Liver (tissue), 8 donors: ENCODE measurements at regions not wholly inside any gene's neighbourhood (a gene's known extent, or its start where the extent isn't known, plus 50 kb on each side); places are given as distances from the start of the nearest gene placed in this dataset.

ENCODE experiments used
- DNase-seq: peaks from one replicate; pipeline ENCODE4 v3.0.0-alpha.2; 2017; ENCODE audit warnings: low spot score
- H3K27ac ChIP-seq, 2 donors: one replicate each; pipeline ENCODE4 v1.7.0; 2013; ENCODE audit warnings: inconsistent platforms in 2 of 2, low read length in 2 of 2, control low read depth in 1 of 2, low read depth in 1 of 2, mild to moderate bottlenecking in 1 of 2
- H3K27me3 ChIP-seq, 4 donors: one replicate each; pipeline versions ENCODE4 v1.6.1 to v1.7.0; 2013; ENCODE audit warnings: low read length in 3 of 4, inconsistent platforms in 1 of 4, mild to moderate bottlenecking in 1 of 4, moderate library complexity in 1 of 4; ENCODE audit not compliant: control insufficient read depth in 4 of 4, insufficient read depth in 4 of 4
- H3K36me3 ChIP-seq, 4 donors: one replicate each; pipeline versions ENCODE4 v1.6.1 to v1.7.0; 2013; ENCODE audit warnings: low read length in 3 of 4, mild to moderate bottlenecking in 3 of 4, low read depth in 1 of 4, moderate library complexity in 1 of 4; ENCODE audit not compliant: control insufficient read depth in 4 of 4, insufficient read depth in 3 of 4
- H3K4me1 ChIP-seq, 4 donors: one replicate each; pipeline versions ENCODE4 v1.6.1 to v1.7.0; 2013; ENCODE audit warnings: low read length in 3 of 4, mild to moderate bottlenecking in 3 of 4, moderate library complexity in 1 of 4; ENCODE audit not compliant: control insufficient read depth in 4 of 4, insufficient read depth in 4 of 4
- H3K4me3 ChIP-seq, 3 donors: one replicate each; pipeline versions ENCODE4 v1.6.1 to v1.7.0; 2013; ENCODE audit warnings: low read length in 3 of 3, control low read depth in 1 of 3, low read depth in 1 of 3, mild to moderate bottlenecking in 1 of 3
- H3K9ac ChIP-seq, 2 donors: one replicate each; pipeline ENCODE4 v1.7.0; 2013; ENCODE audit warnings: low read length in 2 of 2, mild to moderate bottlenecking in 2 of 2, moderate library complexity in 2 of 2, control low read depth in 1 of 2, low read depth in 1 of 2
- H3K9me3 ChIP-seq, 4 donors: one replicate each; pipeline versions ENCODE4 v1.6.1 to v1.7.0; 2013; ENCODE audit warnings: low read length in 3 of 4; ENCODE audit not compliant: control insufficient read depth in 4 of 4
- CTCF ChIP-seq: fragments of 150-350 bp; IDR thresholded peaks from 2 replicates; pipeline ENCODE4 v1.5.1; 2017; ENCODE audit warnings: improper control_type of control experiment, low read depth, low read length; ENCODE audit not compliant: missing input control
- EGR1 ChIP-seq, 2 donors: IDR thresholded peaks; 2 replicates each; pipeline ENCODE4 v1.6.1; 2016 to 2018; ENCODE audit warnings: antibody characterized with exemption in 2 of 2, low read depth in 2 of 2
- FOXA1 ChIP-seq: IDR thresholded peaks from 2 replicates; pipeline ENCODE4 v1.6.1; 2016; ENCODE audit warnings: antibody characterized with exemption
- FOXA2 ChIP-seq: IDR thresholded peaks from 2 replicates; pipeline ENCODE4 v1.6.1; 2016; ENCODE audit warnings: antibody characterized with exemption
- GABPA ChIP-seq, 2 donors: IDR thresholded peaks in 1 of 2; conservative IDR thresholded peaks in 1 of 2; 2 replicates each; pipeline ENCODE4 v1.6.1; 2016; ENCODE audit warnings: antibody characterized with exemption in 2 of 2, mild to moderate bottlenecking in 1 of 2, moderate library complexity in 1 of 2
- HNF4A ChIP-seq, 2 donors: conservative IDR thresholded peaks; 2 replicates each; pipeline ENCODE4 v1.6.1; 2016; ENCODE audit warnings: antibody characterized with exemption in 2 of 2, mild to moderate bottlenecking in 2 of 2
- HNF4G ChIP-seq: IDR thresholded peaks from 2 replicates; pipeline ENCODE4 v1.6.1; 2016; ENCODE audit warnings: antibody characterized with exemption
- JUND ChIP-seq, 2 donors: IDR thresholded peaks; 2 replicates each; pipeline ENCODE4 v1.6.1; 2016; ENCODE audit warnings: antibody characterized with exemption in 2 of 2
- MAX ChIP-seq: IDR thresholded peaks from 2 replicates; pipeline ENCODE4 v1.6.1; 2016; ENCODE audit warnings: antibody characterized with exemption
- NR2F2 ChIP-seq: IDR thresholded peaks from 2 replicates; pipeline ENCODE4 v1.6.1; 2016; ENCODE audit warnings: antibody characterized with exemption
- RAD21 ChIP-seq, 2 donors: IDR thresholded peaks; 2 replicates each; pipeline ENCODE4 v1.6.1; 2016; ENCODE audit warnings: antibody characterized with exemption in 2 of 2, mild to moderate bottlenecking in 2 of 2
- REST ChIP-seq: IDR thresholded peaks from 2 replicates; pipeline ENCODE4 v1.6.1; 2016; ENCODE audit warnings: antibody characterized with exemption, mild to moderate bottlenecking
- RXRA ChIP-seq, 2 donors: IDR thresholded peaks; 2 replicates each; pipeline ENCODE4 v1.6.1; 2017 to 2018; ENCODE audit warnings: antibody characterized with exemption in 2 of 2, mild to moderate bottlenecking in 1 of 2
- SP1 ChIP-seq: IDR thresholded peaks from 2 replicates; pipeline ENCODE4 v1.6.1; 2018; ENCODE audit warnings: antibody characterized with exemption, mild to moderate bottlenecking
- TAF1 ChIP-seq: conservative IDR thresholded peaks from 2 replicates; pipeline ENCODE4 v1.6.1; 2016; ENCODE audit warnings: antibody characterized with exemption, mild to moderate bottlenecking
- YY1 ChIP-seq: IDR thresholded peaks from 2 replicates; pipeline ENCODE4 v1.6.1; 2016; ENCODE audit warnings: antibody characterized with exemption, mild to moderate bottlenecking
- WGBS: extraction: QIAGEN DNeasy Blood & Tissue Kit; methylation state at CpG from one replicate; pipeline ENCODE4 v1.1.7; 2013; 5-methylcytosine and 5-hydroxymethylcytosine counted together
- TF ChIP-seq, protein P1 (sequence below): IDR thresholded peaks from 2 replicates; pipeline ENCODE4 v1.6.1; 2016; ENCODE audit warnings: antibody characterized with exemption
- TF ChIP-seq, protein P2 (sequence below): IDR thresholded peaks from 2 replicates; pipeline ENCODE4 v1.6.1; 2016; ENCODE audit warnings: antibody characterized with exemption
- donor health status: healthy.
- donor health status: healthy.
- donor health status: healthy.
- donor health status: healthy.
- donor health status: healthy.

GRCh38 chr2:52383541-52383940 is 1351.6 kb upstream of the NRXN1 start (continued):
- TF ChIP-seq, protein P1, sequence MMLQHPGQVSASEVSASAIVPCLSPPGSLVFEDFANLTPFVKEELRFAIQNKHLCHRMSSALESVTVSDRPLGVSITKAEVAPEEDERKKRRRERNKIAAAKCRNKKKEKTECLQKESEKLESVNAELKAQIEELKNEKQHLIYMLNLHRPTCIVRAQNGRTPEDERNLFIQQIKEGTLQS, result no peak
- no peak for TF ChIP-seq RXRA (IDR thresholded peaks at IDR 0.05)
- TF ChIP-seq HNF4G, result no peak

DNA sequence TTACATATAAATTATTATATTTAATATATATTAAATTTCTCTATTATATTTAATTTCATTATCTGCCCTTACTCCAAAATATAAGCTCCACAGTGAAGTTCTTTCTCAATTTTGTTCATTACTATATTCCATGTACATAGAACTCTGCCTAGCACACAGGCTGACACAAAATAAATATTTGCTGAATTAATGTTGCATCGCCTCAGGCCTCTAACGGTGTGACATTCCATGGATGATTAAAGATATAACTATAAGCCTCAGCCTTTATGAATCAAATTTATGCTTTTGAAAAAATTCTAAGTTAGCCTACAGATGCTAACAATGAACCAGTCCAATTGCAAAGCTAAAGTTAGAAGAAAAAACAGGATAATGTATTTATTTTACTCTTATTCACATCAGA is 1337.2 kb upstream of the NRXN1 start:
- H3K9me3 ChIP-seq, result no peaks in the 10 kb centered on the region
- no peak for TF ChIP-seq YY1
- TF ChIP-seq, protein P2, sequence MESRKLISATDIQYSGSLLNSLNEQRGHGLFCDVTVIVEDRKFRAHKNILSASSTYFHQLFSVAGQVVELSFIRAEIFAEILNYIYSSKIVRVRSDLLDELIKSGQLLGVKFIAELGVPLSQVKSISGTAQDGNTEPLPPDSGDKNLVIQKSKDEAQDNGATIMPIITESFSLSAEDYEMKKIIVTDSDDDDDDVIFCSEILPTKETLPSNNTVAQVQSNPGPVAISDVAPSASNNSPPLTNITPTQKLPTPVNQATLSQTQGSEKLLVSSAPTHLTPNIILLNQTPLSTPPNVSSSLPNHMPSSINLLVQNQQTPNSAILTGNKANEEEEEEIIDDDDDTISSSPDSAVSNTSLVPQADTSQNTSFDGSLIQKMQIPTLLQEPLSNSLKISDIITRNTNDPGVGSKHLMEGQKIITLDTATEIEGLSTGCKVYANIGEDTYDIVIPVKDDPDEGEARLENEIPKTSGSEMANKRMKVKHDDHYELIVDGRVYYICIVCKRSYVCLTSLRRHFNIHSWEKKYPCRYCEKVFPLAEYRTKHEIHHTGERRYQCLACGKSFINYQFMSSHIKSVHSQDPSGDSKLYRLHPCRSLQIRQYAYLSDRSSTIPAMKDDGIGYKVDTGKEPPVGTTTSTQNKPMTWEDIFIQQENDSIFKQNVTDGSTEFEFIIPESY, result no peak
- TF ChIP-seq RXRA (IDR thresholded peaks at IDR 0.05), result no peak
- TF ChIP-seq NR2F2, result no peak
- no peak for TF ChIP-seq TAF1
- TF ChIP-seq CTCF, result no peak
- no peak for TF ChIP-seq EGR1 (IDR thresholded peaks at IDR 0.05; ENCODE audit: low read depth in 2 of 2)
- no peak for TF ChIP-seq FOXA1
- no peak for TF ChIP-seq GABPA (IDR thresholded peaks at IDR 0.05 in 1 of 2, conservative IDR thresholded peaks at IDR 0.05 in 1 of 2)
- TF ChIP-seq HNF4A (conservative IDR thresholded peaks at IDR 0.05), result no peak
- TF ChIP-seq HNF4G, result no peak
- no peak for TF ChIP-seq MAX
- no peak for TF ChIP-seq FOXA2
- no peak for TF ChIP-seq RAD21 (IDR thresholded peaks at IDR 0.05)
- TF ChIP-seq, protein P1, result no peak
- TF ChIP-seq SP1, result no peak
- no peak for TF ChIP-seq REST
- no peak for TF ChIP-seq JUND (IDR thresholded peaks at IDR 0.05)
- 70% methylated on average over 2 of the region's 2 CpGs for WGBS
- no peaks in the 10 kb centered on the region for H3K36me3 ChIP-seq
- H3K27ac ChIP-seq, result no peak overlapping the region
- H3K27me3 ChIP-seq, result no peaks in the 10 kb centered on the region
- no peaks in the 10 kb centered on the region for H3K4me1 ChIP-seq
- no peak overlapping the region for H3K9ac ChIP-seq
- no peak overlapping the region for H3K4me3 ChIP-seq
- DNase-seq, result no peak
